Brain microvascular endothelial cell (primary cell): ENCODE measurements at regions not wholly inside any gene's neighbourhood (a gene's known extent, or its start where the extent isn't known, plus 50 kb on each side); places are given as distances from the start of the nearest gene placed in this dataset.

Experiments
- DNase-seq: peaks from one replicate; pipeline ENCODE4 v3.0.0-alpha.2; 2020
- H3K27ac ChIP-seq: fragments of 250-450 bp; sonication (Bioruptor Pico); 2 replicates; pipeline ENCODE4 v1.5.1; 2020; ENCODE audit warnings: mild to moderate bottlenecking, moderate library complexity
- H3K27me3 ChIP-seq: fragments of 250-450 bp; sonication (Bioruptor Pico); replicated peaks from 2 replicates; pipeline ENCODE4 v1.5.1; 2020; ENCODE audit warnings: mild to moderate bottlenecking
- H3K36me3 ChIP-seq: fragments of 250-450 bp; sonication (Bioruptor Pico); replicated peaks from 2 replicates; pipeline ENCODE4 v1.5.1; 2020; ENCODE audit warnings: mild to moderate bottlenecking
- H3K4me3 ChIP-seq: 2 replicates; pipeline ENCODE4 v1.5.1; 2011; ENCODE audit warnings: low read depth, mild to moderate bottlenecking, control low read depth, low read length, moderate library complexity
- in situ Hi-C: cut with HindIII; loops from 2 replicates; pipeline ENCODE4 v1.10.0; 2017; ENCODE audit warnings: low sequenced_read_pairs, low pct_ligation_motif_present
- TF ChIP-seq, protein P1 (sequence below): IDR thresholded peaks from 2 replicates; pipeline ENCODE4 v1.5.1; 2011; ENCODE audit warnings: low read depth, mild to moderate bottlenecking, moderate library complexity, low read length, control low read depth, inconsistent platforms; ENCODE audit errors: missing control alignments

- in situ Hi-C loops, result no loop called here
- Histone ChIP-seq H3K27ac (no peak overlapping the region), H3K27me3 (peaks cover 8% of the 10 kb centered on the region), H3K36me3 (no peaks in the 10 kb centered on the region), H3K4me3 (no peak overlapping the region)
- no peak for DNase-seq
- TF ChIP-seq, protein P1, sequence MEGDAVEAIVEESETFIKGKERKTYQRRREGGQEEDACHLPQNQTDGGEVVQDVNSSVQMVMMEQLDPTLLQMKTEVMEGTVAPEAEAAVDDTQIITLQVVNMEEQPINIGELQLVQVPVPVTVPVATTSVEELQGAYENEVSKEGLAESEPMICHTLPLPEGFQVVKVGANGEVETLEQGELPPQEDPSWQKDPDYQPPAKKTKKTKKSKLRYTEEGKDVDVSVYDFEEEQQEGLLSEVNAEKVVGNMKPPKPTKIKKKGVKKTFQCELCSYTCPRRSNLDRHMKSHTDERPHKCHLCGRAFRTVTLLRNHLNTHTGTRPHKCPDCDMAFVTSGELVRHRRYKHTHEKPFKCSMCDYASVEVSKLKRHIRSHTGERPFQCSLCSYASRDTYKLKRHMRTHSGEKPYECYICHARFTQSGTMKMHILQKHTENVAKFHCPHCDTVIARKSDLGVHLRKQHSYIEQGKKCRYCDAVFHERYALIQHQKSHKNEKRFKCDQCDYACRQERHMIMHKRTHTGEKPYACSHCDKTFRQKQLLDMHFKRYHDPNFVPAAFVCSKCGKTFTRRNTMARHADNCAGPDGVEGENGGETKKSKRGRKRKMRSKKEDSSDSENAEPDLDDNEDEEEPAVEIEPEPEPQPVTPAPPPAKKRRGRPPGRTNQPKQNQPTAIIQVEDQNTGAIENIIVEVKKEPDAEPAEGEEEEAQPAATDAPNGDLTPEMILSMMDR, result no peak
Observed at GRCh38 chr3:24831221-24831620, 336.6 kb upstream of the THRB start.

GRCh38 chr3:24832891-24833290, 338.2 kb upstream of the THRB start:
- peak; percentile 29 for DNase-seq
- Histone ChIP-seq H3K36me3 (no peaks in the 10 kb centered on the region), H3K27me3 (peaks cover 8% of the 10 kb centered on the region), H3K27ac (no peak overlapping the region), H3K4me3 (no peak overlapping the region)
- in situ Hi-C loops, result no loop called here
- TF ChIP-seq, protein P1, result no peak

GRCh38 chr3:24834442-24834841, 339.8 kb upstream of the THRB start:
- no peak for DNase-seq
- in situ Hi-C loops, result no loop called here
- TF ChIP-seq, protein P1, result no peak
- H3K36me3 ChIP-seq, result no peaks in the 10 kb centered on the region
- no peak overlapping the region for H3K4me3 ChIP-seq
- H3K27ac ChIP-seq, result no peak overlapping the region
- H3K27me3 ChIP-seq, result peaks cover 5% of the 10 kb centered on the region

DNA sequence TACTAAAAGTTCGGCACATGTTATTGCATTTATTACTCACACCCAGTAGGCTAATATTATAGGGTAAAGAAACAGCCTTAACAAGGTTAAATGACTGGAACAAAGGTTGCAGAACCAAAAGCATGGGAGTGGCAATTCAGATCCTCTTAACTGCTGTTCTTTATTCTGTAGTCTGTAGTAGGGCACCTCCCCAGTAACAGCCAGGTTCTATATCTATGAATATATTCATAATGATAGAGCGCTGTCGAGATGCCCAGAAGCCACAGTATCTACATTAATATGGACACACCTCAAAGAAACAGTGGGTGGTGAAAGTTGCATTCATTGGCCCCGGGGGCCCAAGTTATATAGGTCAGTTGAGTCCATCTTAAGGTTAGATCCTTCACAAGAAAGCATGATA, 340.9 kb upstream of the THRB start:
- in situ Hi-C loops, result no loop called here
- DNase-seq, result no peak
- Histone ChIP-seq H3K36me3 (no peaks in the 10 kb centered on the region), H3K27me3 (peaks cover 2% of the 10 kb centered on the region), H3K4me3 (no peak overlapping the region), H3K27ac (no peak overlapping the region)
- TF ChIP-seq, protein P1, result no peak

DNA sequence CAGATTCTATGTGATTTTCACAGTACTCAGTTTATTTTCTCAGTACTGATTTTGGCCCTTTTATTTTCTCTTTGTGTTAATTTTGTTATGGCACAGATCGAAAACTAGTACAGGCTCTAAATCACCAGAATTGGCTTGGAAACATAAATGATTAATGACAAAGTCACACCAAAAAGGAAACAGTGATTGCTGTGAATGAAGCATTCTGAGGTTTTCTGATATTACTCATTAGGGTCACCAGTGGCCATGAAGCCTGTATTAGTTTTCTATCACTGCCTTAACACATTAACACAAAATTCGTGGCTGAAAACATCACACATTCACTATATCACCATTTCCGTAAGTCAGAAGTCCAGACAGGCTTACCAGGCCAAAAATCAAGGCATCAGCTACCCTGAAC, 343.0 kb upstream of the THRB start:
- in situ Hi-C loops, result no loop called here

GRCh38 chr3:24838533-24838932, 343.9 kb upstream of the THRB start:
- Histone ChIP-seq H3K4me3 (no peak overlapping the region), H3K27ac (no peak overlapping the region), H3K27me3 (no peaks in the 10 kb centered on the region), H3K36me3 (no peaks in the 10 kb centered on the region)
- TF ChIP-seq, protein P1, result no peak
- in situ Hi-C loops, result no loop called here
- DNase-seq, result no peak

More for the DNA sequence above, 343.0 kb upstream of the THRB start:
- no peak overlapping the region for H3K27ac ChIP-seq
- no peaks in the 10 kb centered on the region for H3K27me3 ChIP-seq
- H3K36me3 ChIP-seq, result no peaks in the 10 kb centered on the region
- DNase-seq, result no peak
- TF ChIP-seq, protein P1, result no peak
- H3K4me3 ChIP-seq, result no peak overlapping the region
